Hepatocyte (in vitro differentiated cells): ENCODE measurements at regions not wholly inside any gene's neighbourhood (a gene's known extent, or its start where the extent isn't known, plus 50 kb on each side); places are given as distances from the start of the nearest gene placed in this dataset.

Source experiments
- DNase-seq: peaks from one replicate; pipeline ENCODE4 v3.0.0-alpha.2; 2016; ENCODE audit warnings: low spot score
- H2AFZ ChIP-seq: fragments of 200-600 bp; sonication (generic); 2 replicates; pipeline ENCODE4 v1.6.0; 2016; ENCODE audit warnings: antibody characterized with exemption, mild to moderate bottlenecking
- H3K27ac ChIP-seq: fragments of 200-600 bp; sonication (generic); 2 replicates; pipeline ENCODE4 v1.5.1; 2016; ENCODE audit warnings: mild to moderate bottlenecking
- H3K27me3 ChIP-seq: fragments of 200-600 bp; sonication (generic); 2 replicates; pipeline ENCODE4 v1.6.1; 2016
- H3K36me3 ChIP-seq: fragments of 200-600 bp; sonication (generic); replicated peaks from 2 replicates; pipeline ENCODE4 v1.5.1; 2016; ENCODE audit warnings: low read depth; ENCODE audit not compliant: insufficient read depth
- H3K4me1 ChIP-seq: fragments of 200-600 bp; sonication (generic); 2 replicates; pipeline ENCODE4 v1.5.1; 2016; ENCODE audit warnings: mild to moderate bottlenecking, moderate library complexity; ENCODE audit not compliant: insufficient read depth
- H3K4me2 ChIP-seq: fragments of 200-600 bp; sonication (generic); 2 replicates; pipeline ENCODE4 v1.6.0; 2016
- H3K4me3 ChIP-seq: fragments of 200-600 bp; sonication (generic); 2 replicates; pipeline ENCODE4 v1.5.1; 2016; ENCODE audit warnings: mild to moderate bottlenecking
- H3K79me2 ChIP-seq: fragments of 200-600 bp; sonication (generic); 2 replicates; pipeline ENCODE4 v1.6.0; 2017; ENCODE audit warnings: mild to moderate bottlenecking
- H3K9me2 ChIP-seq: fragments of 200-600 bp; sonication (generic); replicated peaks from 2 replicates; pipeline ENCODE4 v1.6.0; 2017; ENCODE audit warnings: mild to moderate bottlenecking; ENCODE audit not compliant: insufficient read depth
- H3K9me3 ChIP-seq: fragments of 200-600 bp; sonication (generic); 2 replicates; pipeline ENCODE4 v1.5.1; 2016; ENCODE audit warnings: low read depth, mild to moderate bottlenecking
- H4K20me1 ChIP-seq: fragments of 200-600 bp; sonication (generic); 2 replicates; pipeline ENCODE4 v1.6.0; 2016; ENCODE audit warnings: mild to moderate bottlenecking; ENCODE audit not compliant: insufficient read depth, poor library complexity, severe bottlenecking
- CTCF ChIP-seq: fragments of 200-600 bp; sonication (generic); IDR thresholded peaks from 2 replicates; pipeline ENCODE4 v1.5.1; 2016; ENCODE audit warnings: antibody characterized with exemption, mild to moderate bottlenecking; ENCODE audit not compliant: poor library complexity
- EZH2 ChIP-seq: fragments of 200-600 bp; sonication (generic); IDR thresholded peaks from 2 replicates; pipeline ENCODE4 v1.6.1; 2016; ENCODE audit warnings: antibody characterized with exemption, mild to moderate bottlenecking, borderline replicate concordance
- EZH2phosphoT487 ChIP-seq: fragments of 200-600 bp; sonication (generic); IDR thresholded peaks from one replicate; pipeline ENCODE4 v1.6.1; 2018; ENCODE audit warnings: antibody characterized with exemption, mild to moderate bottlenecking, low read depth, moderate library complexity; ENCODE audit not compliant: unreplicated experiment, severe bottlenecking
- WGBS: methylation state at CpG from one replicate; pipeline ENCODE4 v1.1.6; 2016; ENCODE audit warnings: low lambda C conversion rate; ENCODE audit errors: missing lambda C conversion rate; 5-methylcytosine and 5-hydroxymethylcytosine counted together

GRCh38 chr1:113325022-113325421 is 65.3 kb upstream of the MAGI3 start:
- H3K4me2 ChIP-seq: no peak overlapping the region
- H3K9me3 ChIP-seq: no peaks in the 10 kb centered on the region
- H3K79me2 ChIP-seq: no peaks in the 10 kb centered on the region
- no peak overlapping the region for H3K27ac ChIP-seq
- TF ChIP-seq EZH2phosphoT487 (no peak), CTCF (no peak), EZH2 (no peak)
- H3K27me3 ChIP-seq: no peaks in the 10 kb centered on the region
- 68% methylated on average over 3 of the region's 3 CpGs for WGBS
- DNase-seq: no peak
- no peaks in the 10 kb centered on the region for H3K9me2 ChIP-seq
- no peaks in the 10 kb centered on the region for H3K4me1 ChIP-seq
- H3K36me3 ChIP-seq: no peaks in the 10 kb centered on the region
- no peak overlapping the region for H3K4me3 ChIP-seq
- H4K20me1 ChIP-seq: no peaks in the 10 kb centered on the region
- no peak overlapping the region for H2AFZ ChIP-seq

- Histone ChIP-seq H3K4me3 (no peak overlapping the region), H3K79me2 (no peaks in the 10 kb centered on the region), H3K27ac (no peak overlapping the region), H3K36me3 (no peaks in the 10 kb centered on the region), H3K27me3 (no peaks in the 10 kb centered on the region), H3K9me3 (no peaks in the 10 kb centered on the region), H2AFZ (no peak overlapping the region), H3K9me2 (no peaks in the 10 kb centered on the region), H3K4me2 (no peak overlapping the region), H4K20me1 (no peaks in the 10 kb centered on the region), H3K4me1 (no peaks in the 10 kb centered on the region)
- TF ChIP-seq CTCF (no peak), EZH2 (no peak), EZH2phosphoT487 (no peak)
- DNase-seq: no peak
- 100% methylated on average over 2 of the region's 2 CpGs for WGBS
These were observed 63.3 kb upstream of the MAGI3 start for GRCh38 chr1:113326976-113327375.

- Histone ChIP-seq H2AFZ (no peak overlapping the region), H3K27ac (no peak overlapping the region), H3K79me2 (no peaks in the 10 kb centered on the region), H4K20me1 (no peaks in the 10 kb centered on the region), H3K27me3 (no peaks in the 10 kb centered on the region), H3K4me2 (no peak overlapping the region), H3K36me3 (no peaks in the 10 kb centered on the region), H3K9me3 (no peaks in the 10 kb centered on the region), H3K4me3 (no peak overlapping the region), H3K4me1 (no peaks in the 10 kb centered on the region), H3K9me2 (no peaks in the 10 kb centered on the region)
- TF ChIP-seq EZH2 (no peak), CTCF (no peak), EZH2phosphoT487 (no peak)
- WGBS: 98% methylated on average over 2 of the region's 2 CpGs
- no peak for DNase-seq
These were observed 57.3 kb upstream of the MAGI3 start for GRCh38 chr1:113333056-113333455.

- no peaks in the 10 kb centered on the region for H3K4me1 ChIP-seq
- no peak overlapping the region for H3K4me3 ChIP-seq
- no peaks in the 10 kb centered on the region for H3K36me3 ChIP-seq
- H3K9me3 ChIP-seq: no peaks in the 10 kb centered on the region
- no peak overlapping the region for H3K27ac ChIP-seq
- no peaks in the 10 kb centered on the region for H3K9me2 ChIP-seq
- H3K79me2 ChIP-seq: no peaks in the 10 kb centered on the region
- no peak for TF ChIP-seq EZH2phosphoT487
- TF ChIP-seq CTCF: no peak
- no peak for TF ChIP-seq EZH2
- no peak overlapping the region for H2AFZ ChIP-seq
- no peaks in the 10 kb centered on the region for H4K20me1 ChIP-seq
- no peaks in the 10 kb centered on the region for H3K27me3 ChIP-seq
- no peak overlapping the region for H3K4me2 ChIP-seq
- 100% methylated on average over 1 of the region's 1 CpG for WGBS
- DNase-seq: no peak
These were observed 50.3 kb upstream of the MAGI3 start for GRCh38 chr1:113340038-113340437.
